Mesendoderm (in vitro differentiated cells): ENCODE measurements at regions not wholly inside any gene's neighbourhood (a gene's known extent, or its start where the extent isn't known, plus 50 kb on each side); places are given as distances from the start of the nearest gene placed in this dataset.

Experiments
- DNase-seq: peaks from one replicate; pipeline ENCODE4 v3.0.0; 2013
- H2AK5ac ChIP-seq: 2 replicates; pipeline ENCODE4 v1.6.1; 2013; ENCODE audit warnings: low read length, inconsistent platforms
- H2BK120ac ChIP-seq: 2 replicates; pipeline ENCODE4 v1.6.1; 2013; ENCODE audit warnings: low read depth, mild to moderate bottlenecking, low read length, moderate library complexity, mixed read lengths
- H2BK15ac ChIP-seq: replicated peaks from 2 replicates; pipeline ENCODE4 v1.6.1; 2013; ENCODE audit warnings: low read depth, mild to moderate bottlenecking, moderate library complexity
- H2BK5ac ChIP-seq: 2 replicates; pipeline ENCODE4 v1.6.1; 2013; ENCODE audit warnings: low read length, inconsistent platforms
- H3K18ac ChIP-seq: 2 replicates; pipeline ENCODE4 v1.6.1; 2013; ENCODE audit warnings: mild to moderate bottlenecking, low read length, mixed read lengths
- H3K23ac ChIP-seq: one replicate; pipeline ENCODE4 v1.6.1; 2013; ENCODE audit warnings: low read length
- H3K27ac ChIP-seq: 2 replicates; pipeline ENCODE4 v1.5.1; 2013; ENCODE audit warnings: low read depth, mild to moderate bottlenecking, inconsistent platforms, low read length, moderate library complexity
- H3K27me3 ChIP-seq: 2 replicates; pipeline ENCODE4 v1.6.1; 2013; ENCODE audit warnings: low read length, control low read depth, mild to moderate bottlenecking, inconsistent platforms; ENCODE audit not compliant: insufficient read depth, poor library complexity
- H3K36me3 ChIP-seq: 2 replicates; pipeline ENCODE4 v1.6.1; 2013; ENCODE audit warnings: low read length, inconsistent platforms; ENCODE audit not compliant: control insufficient read depth, insufficient read depth
- H3K4ac ChIP-seq: one replicate; pipeline ENCODE4 v1.6.1; 2013; ENCODE audit warnings: low read depth, mild to moderate bottlenecking, low read length, moderate library complexity
- H3K4me1 ChIP-seq: 2 replicates; pipeline ENCODE4 v1.6.1; 2013; ENCODE audit warnings: low read depth, low read length, inconsistent platforms; ENCODE audit not compliant: control insufficient read depth
- H3K4me2 ChIP-seq: 2 replicates; pipeline ENCODE4 v1.6.1; 2013; ENCODE audit warnings: low read length
- H3K4me3 ChIP-seq: 2 replicates; pipeline ENCODE4 v1.5.1; 2013; ENCODE audit warnings: mild to moderate bottlenecking, low read length
- H3K56ac ChIP-seq: one replicate; pipeline ENCODE4 v1.6.1; 2013; ENCODE audit warnings: low read length
- H3K79me1 ChIP-seq: 2 replicates; pipeline ENCODE4 v1.6.1; 2013; ENCODE audit warnings: low read length, inconsistent platforms
- H3K79me2 ChIP-seq: 2 replicates; pipeline ENCODE4 v1.6.1; 2013; ENCODE audit warnings: mild to moderate bottlenecking, low read length; ENCODE audit not compliant: control insufficient read depth, insufficient read depth
- H3K9ac ChIP-seq: 2 replicates; pipeline ENCODE4 v1.6.1; 2013; ENCODE audit warnings: low read length, inconsistent platforms
- H4K5ac ChIP-seq: one replicate; pipeline ENCODE4 v1.6.1; 2013; ENCODE audit warnings: low read length
- H4K8ac ChIP-seq: one replicate; pipeline ENCODE4 v1.6.1; 2013; ENCODE audit warnings: low read depth, mild to moderate bottlenecking, control low read depth, low read length, moderate library complexity
- WGBS: extraction: QIAGEN DNeasy Blood & Tissue Kit; methylation state at CpG from one replicate; pipeline ENCODE4 v1.1.7; 2013; ENCODE audit warnings: low lambda C conversion rate, missing lambda C conversion rate; ENCODE audit not compliant: insufficient coverage; ENCODE audit errors: extremely low coverage; 5-methylcytosine and 5-hydroxymethylcytosine counted together

GRCh38 chr21:18666725-18667124 lies 263.1 kb upstream of the TMPRSS15 start:
- H3K9ac ChIP-seq = no peak overlapping the region
- H2BK15ac ChIP-seq = no peak overlapping the region
- H3K4me1 ChIP-seq = no peaks in the 10 kb centered on the region
- H3K4me2 ChIP-seq = no peak overlapping the region
- DNase-seq = no peak
- no peak overlapping the region for H2BK120ac ChIP-seq
- no peak overlapping the region for H3K18ac ChIP-seq
- H3K79me1 ChIP-seq = no peaks in the 10 kb centered on the region
- H4K5ac ChIP-seq = no peak overlapping the region
- H4K8ac ChIP-seq = no peak overlapping the region
- no peak overlapping the region for H3K27ac ChIP-seq
- no peak overlapping the region for H2AK5ac ChIP-seq
- no peak overlapping the region for H3K4me3 ChIP-seq
- no peak overlapping the region for H3K4ac ChIP-seq
- no CpG with 5 or more reads among the region's 1 CpG for WGBS
- no peaks in the 10 kb centered on the region for H3K79me2 ChIP-seq
- H3K27me3 ChIP-seq = no peaks in the 10 kb centered on the region
- H3K36me3 ChIP-seq = no peaks in the 10 kb centered on the region
- H3K56ac ChIP-seq = no peak overlapping the region
- no peak overlapping the region for H2BK5ac ChIP-seq
- no peak overlapping the region for H3K23ac ChIP-seq

DNA sequence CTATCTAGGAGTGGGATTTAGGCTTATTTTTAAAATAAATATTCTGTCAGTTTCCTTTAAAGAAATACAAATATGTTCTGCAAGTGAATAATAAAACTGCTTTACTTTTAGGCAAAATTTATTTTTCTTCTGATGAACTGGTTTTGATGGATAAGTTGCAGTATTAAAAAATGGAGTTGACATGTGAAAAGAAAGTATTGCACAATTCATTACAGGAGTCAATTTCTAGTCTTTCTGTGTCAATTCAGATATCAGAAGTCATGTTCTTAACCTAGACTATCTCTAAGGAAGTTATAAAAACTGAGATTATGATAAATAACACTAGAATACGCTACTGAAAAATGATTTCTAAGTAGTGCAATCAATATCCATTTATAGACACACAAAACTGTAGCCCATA lies 270.2 kb upstream of the TMPRSS15 start:
- H4K8ac ChIP-seq = no peak overlapping the region
- H3K79me1 ChIP-seq = no peaks in the 10 kb centered on the region
- no peak overlapping the region for H3K23ac ChIP-seq
- no peak overlapping the region for H4K5ac ChIP-seq
- H3K18ac ChIP-seq = no peak overlapping the region
- no peaks in the 10 kb centered on the region for H3K79me2 ChIP-seq
- no CpG with 5 or more reads among the region's 1 CpG for WGBS
- no peak overlapping the region for H2BK5ac ChIP-seq
- H3K36me3 ChIP-seq = no peaks in the 10 kb centered on the region
- no peak overlapping the region for H3K4me2 ChIP-seq
- no peak overlapping the region for H3K4me3 ChIP-seq
- H2BK120ac ChIP-seq = no peak overlapping the region
- H3K27me3 ChIP-seq = no peaks in the 10 kb centered on the region
- no peak overlapping the region for H3K27ac ChIP-seq
- no peaks in the 10 kb centered on the region for H3K4me1 ChIP-seq
- no peak for DNase-seq
- no peak overlapping the region for H3K56ac ChIP-seq
- H2AK5ac ChIP-seq = no peak overlapping the region
- no peak overlapping the region for H3K9ac ChIP-seq
- H2BK15ac ChIP-seq = no peak overlapping the region
- no peak overlapping the region for H3K4ac ChIP-seq

GRCh38 chr21:18677632-18678031 lies 274.0 kb upstream of the TMPRSS15 start:
- H3K18ac ChIP-seq = no peak overlapping the region
- H2BK15ac ChIP-seq = no peak overlapping the region
- H2BK5ac ChIP-seq = no peak overlapping the region
- no peaks in the 10 kb centered on the region for H3K27me3 ChIP-seq
- no peaks in the 10 kb centered on the region for H3K79me2 ChIP-seq
- H3K79me1 ChIP-seq = no peaks in the 10 kb centered on the region
- H3K4me1 ChIP-seq = no peaks in the 10 kb centered on the region
- H3K9ac ChIP-seq = no peak overlapping the region
- H3K36me3 ChIP-seq = no peaks in the 10 kb centered on the region
- no peak overlapping the region for H3K27ac ChIP-seq
- H3K4me3 ChIP-seq = no peak overlapping the region
- DNase-seq = no peak
- no peak overlapping the region for H4K5ac ChIP-seq
- no peak overlapping the region for H4K8ac ChIP-seq
- H2BK120ac ChIP-seq = no peak overlapping the region
- no peak overlapping the region for H3K23ac ChIP-seq
- H3K56ac ChIP-seq = no peak overlapping the region
- no peak overlapping the region for H2AK5ac ChIP-seq
- no peak overlapping the region for H3K4ac ChIP-seq
- no peak overlapping the region for H3K4me2 ChIP-seq

DNA sequence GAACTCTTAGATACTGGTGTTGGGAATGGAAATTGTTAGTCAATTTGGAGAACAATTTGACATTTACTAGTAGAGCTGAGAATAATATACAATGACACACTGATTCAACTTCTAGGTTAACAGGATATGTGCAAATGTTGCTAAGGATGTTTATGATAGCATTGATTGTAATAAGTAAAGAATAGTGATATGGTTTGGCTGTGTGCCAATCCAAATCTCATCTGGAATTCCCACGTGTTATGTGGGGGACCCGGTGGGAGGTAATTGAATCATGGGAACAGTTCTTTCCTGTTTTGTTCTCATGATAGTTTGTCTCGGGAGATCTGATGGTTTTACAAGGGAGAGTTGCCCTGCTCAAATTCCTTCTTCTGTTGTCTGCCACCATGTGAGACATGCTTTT lies 302.4 kb upstream of the TMPRSS15 start:
- no peak overlapping the region for H2BK15ac ChIP-seq
- H3K79me1 ChIP-seq = no peaks in the 10 kb centered on the region
- no peak overlapping the region for H2BK5ac ChIP-seq
- no peak for DNase-seq
- no peak overlapping the region for H2BK120ac ChIP-seq
- H3K4ac ChIP-seq = no peak overlapping the region
- no CpG with 5 or more reads among the region's 3 CpGs for WGBS
- no peak overlapping the region for H3K4me2 ChIP-seq
- H3K27me3 ChIP-seq = no peaks in the 10 kb centered on the region
- no peak overlapping the region for H2AK5ac ChIP-seq
- no peak overlapping the region for H3K56ac ChIP-seq
- H4K5ac ChIP-seq = no peak overlapping the region
- no peak overlapping the region for H3K27ac ChIP-seq
- no peak overlapping the region for H3K18ac ChIP-seq
- H4K8ac ChIP-seq = no peak overlapping the region
- H3K23ac ChIP-seq = no peak overlapping the region
- H3K79me2 ChIP-seq = no peaks in the 10 kb centered on the region
- H3K36me3 ChIP-seq = no peaks in the 10 kb centered on the region
- H3K4me3 ChIP-seq = no peak overlapping the region
- no peaks in the 10 kb centered on the region for H3K4me1 ChIP-seq
- H3K9ac ChIP-seq = no peak overlapping the region

- Histone ChIP-seq H3K27me3 (no peaks in the 10 kb centered on the region), H2AK5ac (no peak overlapping the region), H2BK5ac (no peak overlapping the region), H3K4me3 (no peak overlapping the region), H3K79me2 (no peaks in the 10 kb centered on the region), H4K5ac (no peak overlapping the region), H3K27ac (no peak overlapping the region), H3K9ac (no peak overlapping the region), H3K18ac (no peak overlapping the region), H3K56ac (no peak overlapping the region), H2BK120ac (no peak overlapping the region), H3K23ac (no peak overlapping the region), H3K79me1 (no peaks in the 10 kb centered on the region), H4K8ac (no peak overlapping the region), H3K4me1 (no peaks in the 10 kb centered on the region), H3K4me2 (no peak overlapping the region), H3K4ac (no peak overlapping the region), H2BK15ac (no peak overlapping the region), H3K36me3 (no peaks in the 10 kb centered on the region)
- DNase-seq = no peak
- no CpG with 5 or more reads among the region's 1 CpG for WGBS
These were observed 308.1 kb upstream of the TMPRSS15 start for GRCh38 chr21:18711662-18712061.

- H3K27ac ChIP-seq = no peak overlapping the region
- no peak overlapping the region for H3K23ac ChIP-seq
- no peaks in the 10 kb centered on the region for H3K36me3 ChIP-seq
- no peaks in the 10 kb centered on the region for H3K4me1 ChIP-seq
- DNase-seq = no peak
- H3K4me2 ChIP-seq = no peak overlapping the region
- no CpG with 5 or more reads among the region's 3 CpGs for WGBS
- no peak overlapping the region for H2BK5ac ChIP-seq
- H2BK120ac ChIP-seq = no peak overlapping the region
- no peak overlapping the region for H4K8ac ChIP-seq
- H4K5ac ChIP-seq = no peak overlapping the region
- H3K79me2 ChIP-seq = no peaks in the 10 kb centered on the region
- no peak overlapping the region for H2AK5ac ChIP-seq
- H3K79me1 ChIP-seq = no peaks in the 10 kb centered on the region
- no peak overlapping the region for H2BK15ac ChIP-seq
- H3K18ac ChIP-seq = no peak overlapping the region
- H3K56ac ChIP-seq = no peak overlapping the region
- no peak overlapping the region for H3K4ac ChIP-seq
- no peak overlapping the region for H3K4me3 ChIP-seq
- no peak overlapping the region for H3K9ac ChIP-seq
- H3K27me3 ChIP-seq = no peaks in the 10 kb centered on the region
These were observed 312.0 kb upstream of the TMPRSS15 start for GRCh38 chr21:18715606-18716005.
